ENCODE measurements at regions not wholly inside any gene's neighbourhood (a gene's known extent, or its start where the extent isn't known, plus 50 kb on each side); places are given as distances from the start of the nearest gene placed in this dataset.

- ATAC-seq (no peak), DNase-seq (no peak)
- no peaks in the 10 kb centered on the region for H3K36me3 Mint-ChIP-seq (ENCODE audit: low read depth)
- H3K4me1 Mint-ChIP-seq, result no peaks in the 10 kb centered on the region
- no peak overlapping the region for H3K27ac Mint-ChIP-seq
- no peaks in the 10 kb centered on the region for H3K27me3 Mint-ChIP-seq
- H3K9me3 Mint-ChIP-seq, result peaks cover 17% of the 10 kb centered on the region
- H3K4me3 Mint-ChIP-seq, result no peak overlapping the region
Measured at GRCh38 chr2:228841877-228842276, 429.2 kb downstream of the PID1 start.

- no peaks in the 10 kb centered on the region for H3K4me1 Mint-ChIP-seq
- peaks cover 17% of the 10 kb centered on the region for H3K9me3 Mint-ChIP-seq
- no peak overlapping the region for H3K27ac Mint-ChIP-seq
- no peaks in the 10 kb centered on the region for H3K36me3 Mint-ChIP-seq (ENCODE audit: low read depth)
- ATAC-seq (no peak), DNase-seq (no peak)
- no peaks in the 10 kb centered on the region for H3K27me3 Mint-ChIP-seq
- H3K4me3 Mint-ChIP-seq, result no peak overlapping the region
Measured at GRCh38 chr2:228841475-228841874, 429.6 kb downstream of the PID1 start.

GRCh38 chr2:228840743-228841114 is 430.4 kb downstream of the PID1 start:
- Mint-ChIP-seq H3K27ac (no peak overlapping the region), H3K27me3 (no peaks in the 10 kb centered on the region), H3K4me1 (no peaks in the 10 kb centered on the region), H3K4me3 (no peak overlapping the region), H3K36me3 (ENCODE audit: low read depth) (no peaks in the 10 kb centered on the region), H3K9me3 (peaks cover 18% of the 10 kb centered on the region)
- DNase-seq (no peak), ATAC-seq (no peak)

GRCh38 chr2:228840113-228840742 is 430.9 kb downstream of the PID1 start:
- DNase-seq (no peak), ATAC-seq (no peak)
- H3K27me3 Mint-ChIP-seq, result no peaks in the 10 kb centered on the region
- no peak overlapping the region for H3K4me3 Mint-ChIP-seq
- no peaks in the 10 kb centered on the region for H3K4me1 Mint-ChIP-seq
- no peak overlapping the region for H3K27ac Mint-ChIP-seq
- H3K9me3 Mint-ChIP-seq, result peaks cover 21% of the 10 kb centered on the region
- no peaks in the 10 kb centered on the region for H3K36me3 Mint-ChIP-seq (ENCODE audit: low read depth)

- Mint-ChIP-seq H3K4me3 (no peak overlapping the region), H3K36me3 (ENCODE audit: low read depth) (no peaks in the 10 kb centered on the region), H3K4me1 (no peaks in the 10 kb centered on the region), H3K27me3 (no peaks in the 10 kb centered on the region), H3K27ac (no peak overlapping the region), H3K9me3 (peaks cover 21% of the 10 kb centered on the region)
- ATAC-seq (no peak), DNase-seq (no peak)
Measured at GRCh38 chr2:228839421-228839876, 431.6 kb downstream of the PID1 start.

GRCh38 chr2:228838819-228839218 is 432.3 kb downstream of the PID1 start:
- Mint-ChIP-seq H3K27ac (no peak overlapping the region), H3K36me3 (ENCODE audit: low read depth) (no peaks in the 10 kb centered on the region), H3K4me3 (no peak overlapping the region), H3K27me3 (no peaks in the 10 kb centered on the region), H3K4me1 (no peaks in the 10 kb centered on the region), H3K9me3 (peaks cover 21% of the 10 kb centered on the region)
- no peak for DNase-seq
- ATAC-seq, result no peak

- H3K9me3 Mint-ChIP-seq, result peaks cover 4% of the 10 kb centered on the region
- ATAC-seq (no peak), DNase-seq (no peak)
- H3K36me3 Mint-ChIP-seq (ENCODE audit: low read depth), result no peaks in the 10 kb centered on the region
- no peak overlapping the region for H3K27ac Mint-ChIP-seq
- H3K27me3 Mint-ChIP-seq, result no peaks in the 10 kb centered on the region
- H3K4me1 Mint-ChIP-seq, result no peaks in the 10 kb centered on the region
- H3K4me3 Mint-ChIP-seq, result no peak overlapping the region
Measured at GRCh38 chr2:228828397-228828796, 442.7 kb downstream of the PID1 start.

- H3K4me1 Mint-ChIP-seq, result no peaks in the 10 kb centered on the region
- H3K4me3 Mint-ChIP-seq, result no peak overlapping the region
- no peak for ATAC-seq
- peaks cover 5% of the 10 kb centered on the region for H3K9me3 Mint-ChIP-seq
- no peak for DNase-seq
- no peaks in the 10 kb centered on the region for H3K27me3 Mint-ChIP-seq
- no peak overlapping the region for H3K27ac Mint-ChIP-seq
- H3K36me3 Mint-ChIP-seq (ENCODE audit: low read depth), result no peaks in the 10 kb centered on the region
Measured at GRCh38 chr2:228827056-228827700, 443.9 kb downstream of the PID1 start.

- Mint-ChIP-seq H3K4me3 (no peak overlapping the region), H3K9me3 (peaks cover 17% of the 10 kb centered on the region), H3K27me3 (no peaks in the 10 kb centered on the region), H3K4me1 (no peaks in the 10 kb centered on the region), H3K36me3 (ENCODE audit: low read depth) (no peaks in the 10 kb centered on the region), H3K27ac (no peak overlapping the region)
- no peak for ATAC-seq
- no peak for DNase-seq
Measured at GRCh38 chr2:228819701-228820100, 451.4 kb downstream of the PID1 start.

GRCh38 chr2:228802181-228803071 is 468.7 kb downstream of the PID1 start:
- Mint-ChIP-seq H3K9me3 (peaks cover 15% of the 10 kb centered on the region), H3K27me3 (no peaks in the 10 kb centered on the region), H3K4me3 (no peak overlapping the region), H3K4me1 (no peaks in the 10 kb centered on the region), H3K36me3 (ENCODE audit: low read depth) (no peaks in the 10 kb centered on the region), H3K27ac (no peak overlapping the region)
- ATAC-seq, result no peak
- DNase-seq, result no peak

- no peaks in the 10 kb centered on the region for H3K4me1 Mint-ChIP-seq
- ATAC-seq, result no peak
- peaks cover 8% of the 10 kb centered on the region for H3K9me3 Mint-ChIP-seq
- no peak overlapping the region for H3K4me3 Mint-ChIP-seq
- H3K36me3 Mint-ChIP-seq (ENCODE audit: low read depth), result no peaks in the 10 kb centered on the region
- no peak for DNase-seq
- no peak overlapping the region for H3K27ac Mint-ChIP-seq
- H3K27me3 Mint-ChIP-seq, result no peaks in the 10 kb centered on the region
Measured at GRCh38 chr2:228801451-228801850, 469.6 kb downstream of the PID1 start.

GRCh38 chr2:228799208-228799588 is 471.9 kb downstream of the PID1 start:
- H3K4me3 Mint-ChIP-seq, result no peak overlapping the region
- H3K4me1 Mint-ChIP-seq, result no peaks in the 10 kb centered on the region
- no peaks in the 10 kb centered on the region for H3K27me3 Mint-ChIP-seq
- no peak for ATAC-seq
- DNase-seq, result no peak
- H3K27ac Mint-ChIP-seq, result no peak overlapping the region
- peaks cover 4% of the 10 kb centered on the region for H3K9me3 Mint-ChIP-seq
- no peaks in the 10 kb centered on the region for H3K36me3 Mint-ChIP-seq (ENCODE audit: low read depth)

GRCh38 chr2:228798458-228799207 is 472.5 kb downstream of the PID1 start:
- no peak for DNase-seq
- Mint-ChIP-seq H3K4me1 (no peaks in the 10 kb centered on the region), H3K27ac (no peak overlapping the region), H3K9me3 (peaks cover 10% of the 10 kb centered on the region), H3K27me3 (no peaks in the 10 kb centered on the region), H3K36me3 (ENCODE audit: low read depth) (no peaks in the 10 kb centered on the region), H3K4me3 (no peak overlapping the region)
- ATAC-seq, result no peak

- H3K36me3 Mint-ChIP-seq (ENCODE audit: low read depth), result no peaks in the 10 kb centered on the region
- ATAC-seq (no peak), DNase-seq (no peak)
- no peak overlapping the region for H3K27ac Mint-ChIP-seq
- peaks cover 12% of the 10 kb centered on the region for H3K9me3 Mint-ChIP-seq
- H3K27me3 Mint-ChIP-seq, result no peaks in the 10 kb centered on the region
- no peaks in the 10 kb centered on the region for H3K4me1 Mint-ChIP-seq
- no peak overlapping the region for H3K4me3 Mint-ChIP-seq
Measured at GRCh38 chr2:228796386-228796785, 474.7 kb downstream of the PID1 start.

Measured in activated naive CD8-positive, alpha-beta T cell treated with anti-CD3 and anti-CD28 coated beads, Interleukin-2, amount 50 U/mL, for 24 hours (primary cell).